ENCODE measurements at regions not wholly inside any gene's neighbourhood (a gene's known extent, or its start where the extent isn't known, plus 50 kb on each side); places are given as distances from the start of the nearest gene placed in this dataset.

DNA sequence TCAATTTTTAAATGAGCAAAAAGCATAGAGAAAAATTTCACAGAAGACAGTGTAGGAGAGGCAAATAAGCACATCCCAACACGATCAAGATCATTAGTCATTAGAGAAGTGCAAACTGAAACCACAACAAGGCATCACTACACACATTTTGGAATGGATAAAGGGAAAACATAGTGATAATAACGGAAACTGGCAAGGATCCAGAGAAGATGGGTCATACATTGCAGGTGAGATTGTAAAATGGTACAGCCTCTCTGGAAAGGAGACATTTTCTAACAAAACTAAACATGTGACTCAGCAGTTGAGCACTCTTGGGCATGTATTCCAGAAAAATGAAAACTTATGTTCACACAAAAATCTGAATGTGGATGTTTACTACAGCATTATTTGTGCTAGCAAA is 98.3 kb upstream of the TMEM17 start:
- TF ChIP-seq, protein P1, sequence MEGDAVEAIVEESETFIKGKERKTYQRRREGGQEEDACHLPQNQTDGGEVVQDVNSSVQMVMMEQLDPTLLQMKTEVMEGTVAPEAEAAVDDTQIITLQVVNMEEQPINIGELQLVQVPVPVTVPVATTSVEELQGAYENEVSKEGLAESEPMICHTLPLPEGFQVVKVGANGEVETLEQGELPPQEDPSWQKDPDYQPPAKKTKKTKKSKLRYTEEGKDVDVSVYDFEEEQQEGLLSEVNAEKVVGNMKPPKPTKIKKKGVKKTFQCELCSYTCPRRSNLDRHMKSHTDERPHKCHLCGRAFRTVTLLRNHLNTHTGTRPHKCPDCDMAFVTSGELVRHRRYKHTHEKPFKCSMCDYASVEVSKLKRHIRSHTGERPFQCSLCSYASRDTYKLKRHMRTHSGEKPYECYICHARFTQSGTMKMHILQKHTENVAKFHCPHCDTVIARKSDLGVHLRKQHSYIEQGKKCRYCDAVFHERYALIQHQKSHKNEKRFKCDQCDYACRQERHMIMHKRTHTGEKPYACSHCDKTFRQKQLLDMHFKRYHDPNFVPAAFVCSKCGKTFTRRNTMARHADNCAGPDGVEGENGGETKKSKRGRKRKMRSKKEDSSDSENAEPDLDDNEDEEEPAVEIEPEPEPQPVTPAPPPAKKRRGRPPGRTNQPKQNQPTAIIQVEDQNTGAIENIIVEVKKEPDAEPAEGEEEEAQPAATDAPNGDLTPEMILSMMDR (conservative IDR thresholded peaks at IDR 0.05; ENCODE audit: low read depth, low read length) = no peak
- TF ChIP-seq EZH2phosphoT487 (IDR thresholded peaks at IDR 0.05; ENCODE audit: borderline replicate concordance, low read length) (no peak), EZH2 (IDR thresholded peaks at IDR 0.05; ENCODE audit: low read length, unreplicated experiment) (no peak)

Measured in PC-3 (cell line).